RWPE2 (cell line): ENCODE measurements at regions not wholly inside any gene's neighbourhood (a gene's known extent, or its start where the extent isn't known, plus 50 kb on each side); places are given as distances from the start of the nearest gene placed in this dataset.
"Not testable (repeated sequence)": the region's sequence is repeated elsewhere in the genome, so short reads cannot be mapped to it uniquely, and the experiment has no call there.

Experiments
- ATAC-seq: fragments of 200-7000 bp; cut with Tn5 transposase; 3 replicates; pipeline ENCODE4 v1.9.1; 2021; ENCODE audit warnings: low read depth
- DNase-seq: peaks from one replicate; pipeline ENCODE4 v3.0.0-alpha.2; 2020; ENCODE audit warnings: low spot score
- H3K27ac ChIP-seq: fragments of 450-650 bp; 2 replicates; pipeline ENCODE4 v1.5.1; 2017; ENCODE audit warnings: mild to moderate bottlenecking; ENCODE audit not compliant: poor library complexity, severe bottlenecking
- H3K27me3 ChIP-seq: fragments of 250-450 bp; sonication (Bioruptor Pico); 2 replicates; pipeline ENCODE4 v1.5.1; 2021; ENCODE audit warnings: mild to moderate bottlenecking, moderate library complexity; ENCODE audit not compliant: insufficient read depth, poor library complexity, severe bottlenecking
- H3K36me3 ChIP-seq: fragments of 250-450 bp; sonication (Bioruptor Pico); 2 replicates; pipeline ENCODE4 v1.5.1; 2020; ENCODE audit warnings: low read depth, mild to moderate bottlenecking, moderate library complexity
- H3K4me1 ChIP-seq: fragments of 250-450 bp; sonication (Bioruptor Pico); 2 replicates; pipeline ENCODE4 v1.5.1; 2021; ENCODE audit warnings: mild to moderate bottlenecking, moderate library complexity; ENCODE audit not compliant: insufficient read depth, poor library complexity, severe bottlenecking
- H3K4me3 ChIP-seq: fragments of 250-450 bp; sonication (Bioruptor Pico); 2 replicates; pipeline ENCODE4 v1.5.1; 2021; ENCODE audit warnings: mild to moderate bottlenecking, moderate library complexity; ENCODE audit not compliant: severe bottlenecking
- H3K9me3 ChIP-seq: fragments of 250-450 bp; sonication (Bioruptor Pico); 2 replicates; pipeline ENCODE4 v1.5.1; 2021; ENCODE audit warnings: mild to moderate bottlenecking, moderate library complexity; ENCODE audit not compliant: severe bottlenecking
- CTCF ChIP-seq: fragments of 450-650 bp; IDR thresholded peaks from one replicate; pipeline ENCODE4 v1.5.1; 2017; ENCODE audit warnings: mild to moderate bottlenecking, moderate library complexity; ENCODE audit not compliant: poor library complexity, severe bottlenecking

- Histone ChIP-seq H3K4me1 (no peaks in the 10 kb centered on the region), H3K4me3 (no peak overlapping the region), H3K36me3 (no peaks in the 10 kb centered on the region), H3K9me3 (no peaks in the 10 kb centered on the region), H3K27ac (no peak overlapping the region), H3K27me3 (no peaks in the 10 kb centered on the region)
- ATAC-seq, result no peak
- no peak for TF ChIP-seq CTCF
- DNase-seq, result no peak
These were observed 128.1 kb upstream of the ITGB1 start for GRCh38 chr10:33086100-33086499.

GRCh38 chr10:33085313-33085833, 127.3 kb upstream of the ITGB1 start:
- ATAC-seq, result no peak
- H3K36me3 ChIP-seq, result no peaks in the 10 kb centered on the region

GRCh38 chr10:33084453-33084852, 126.4 kb upstream of the ITGB1 start:
- Histone ChIP-seq H3K4me3 (no peak overlapping the region), H3K27me3 (no peaks in the 10 kb centered on the region), H3K27ac (no peak overlapping the region), H3K36me3 (no peaks in the 10 kb centered on the region), H3K9me3 (no peaks in the 10 kb centered on the region), H3K4me1 (no peaks in the 10 kb centered on the region)
- no peak for DNase-seq
- TF ChIP-seq CTCF, result no peak
- ATAC-seq, result no peak

More at GRCh38 chr10:33085313-33085833, 127.3 kb upstream of the ITGB1 start:
- no peaks in the 10 kb centered on the region for H3K9me3 ChIP-seq
- no peaks in the 10 kb centered on the region for H3K27me3 ChIP-seq
- no peaks in the 10 kb centered on the region for H3K4me1 ChIP-seq
- H3K4me3 ChIP-seq, result no peak overlapping the region
- no peak for TF ChIP-seq CTCF
- DNase-seq, result no peak
- no peak overlapping the region for H3K27ac ChIP-seq

- no peaks in the 10 kb centered on the region for H3K9me3 ChIP-seq
- H3K4me1 ChIP-seq, result no peaks in the 10 kb centered on the region
- H3K4me3 ChIP-seq, result no peak overlapping the region
- no peak for TF ChIP-seq CTCF
- H3K27me3 ChIP-seq, result no peaks in the 10 kb centered on the region
- H3K27ac ChIP-seq, result no peak overlapping the region
- DNase-seq (no peak), ATAC-seq (no peak)
- no peaks in the 10 kb centered on the region for H3K36me3 ChIP-seq
These were observed 124.4 kb upstream of the ITGB1 start for GRCh38 chr10:33082373-33082895.

GRCh38 chr10:33080467-33080866, 122.4 kb upstream of the ITGB1 start:
- not testable (repeated sequence) for H3K4me3 ChIP-seq, ATAC-seq, H3K27ac ChIP-seq, DNase-seq, H3K27me3 ChIP-seq, H3K36me3 ChIP-seq, H3K4me1 ChIP-seq, H3K9me3 ChIP-seq
